ENCODE measurements at regions not wholly inside any gene's neighbourhood (a gene's known extent, or its start where the extent isn't known, plus 50 kb on each side); places are given as distances from the start of the nearest gene placed in this dataset.

- TF ChIP-seq PHF8 (IDR thresholded peaks at IDR 0.05; ENCODE audit: borderline replicate concordance, low read depth) (no peak), ELK1 (IDR thresholded peaks at IDR 0.05; ENCODE audit: low read depth, low read length) (no peak), ZFP36 (IDR thresholded peaks at IDR 0.05; ENCODE audit: borderline replicate concordance, partially characterized antibody) (no peak), CHD4 (IDR thresholded peaks at IDR 0.05; ENCODE audit: borderline replicate concordance) (no peak)
Measured at GRCh38 chr15:38091078-38091645, 156.7 kb downstream of the TMCO5A start (continued).

GRCh38 chr15:38093931-38094330 is 158.7 kb upstream of the SPRED1 start:
- H3K4me3 ChIP-seq, result no peak overlapping the region
- POLR2A ChIA-PET, result no interaction called here
- 0 out of 3 replicates have a peak, but pooled peaks cover 2% of the 10 kb centered on the region for H3K9me3 ChIP-seq
- no peaks in the 10 kb centered on the region for H3K4me1 ChIP-seq
- H3K4me2 ChIP-seq, result no peak overlapping the region
- ATAC-seq (no peak), FAIRE-seq (no peak), DNase-seq (ENCODE audit: low read depth in 1 of 2, low spot score in 1 of 2) (no peak)
- 82% methylated on average over 7 of the region's 7 CpGs for WGBS (ENCODE audit: missing lambda C conversion rate)
- TF ChIP-seq SMC3 (IDR thresholded peaks at IDR 0.05), result no peak
- no peak for TF ChIP-seq JUNB (IDR thresholded peaks at IDR 0.05)
- TF ChIP-seq NR3C1 (IDR thresholded peaks at IDR 0.05), result no peak
- TF ChIP-seq BCL3 (IDR thresholded peaks at IDR 0.05), result no peak
- no peak for TF ChIP-seq RAD21 (conservative IDR thresholded peaks at IDR 0.05 in 1 of 2, IDR thresholded peaks at IDR 0.05 in 1 of 2)
- no peak for TF ChIP-seq CBX8 (IDR thresholded peaks at IDR 0.05)
- no peak for TF ChIP-seq HOXB13 (CRISPR knock-in tag; IDR thresholded peaks at IDR 0.05; ENCODE audit: low read depth)
- no peak for TF ChIP-seq ZNF302 (CRISPR knock-in tag; IDR thresholded peaks at IDR 0.05)
- TF ChIP-seq HES2 (IDR thresholded peaks at IDR 0.05), result no peak
- CTCF ChIA-PET, result no interaction called here
- no peak overlapping the region for H3K27ac ChIP-seq

- POLR2A ChIA-PET, result no interaction called here
Measured at GRCh38 chr15:38102972-38103371, 149.7 kb upstream of the SPRED1 start.

More at GRCh38 chr15:38102972-38103371, 149.7 kb upstream of the SPRED1 start:
- Histone ChIP-seq H3K27ac (no peak overlapping the region), H3K9me3 (no peaks in the 10 kb centered on the region), H3K4me3 (no peak overlapping the region), H3K4me2 (no peak overlapping the region), H3K4me1 (no peaks in the 10 kb centered on the region)
- ATAC-seq (no peak), DNase-seq (ENCODE audit: low read depth in 1 of 2, low spot score in 1 of 2) (no peak), FAIRE-seq (no peak)
- 85% methylated on average over 1 of the region's 1 CpG for WGBS (ENCODE audit: missing lambda C conversion rate)
- CTCF ChIA-PET, result no interaction called here
- TF ChIP-seq SMC3 (IDR thresholded peaks at IDR 0.05) (no peak), JUNB (IDR thresholded peaks at IDR 0.05) (no peak), REST (IDR thresholded peaks at IDR 0.05) (no peak), ZNF302 (CRISPR knock-in tag; IDR thresholded peaks at IDR 0.05) (no peak), MAX (IDR thresholded peaks at IDR 0.05) (no peak), ATOH8 (CRISPR knock-in tag; IDR thresholded peaks at IDR 0.05; ENCODE audit: low read depth) (no peak), FOXS1 (CRISPR knock-in tag; IDR thresholded peaks at IDR 0.05) (no peak), NR3C1 (IDR thresholded peaks at IDR 0.05) (no peak), HES2 (IDR thresholded peaks at IDR 0.05) (no peak), RNF2 (IDR thresholded peaks at IDR 0.05; ENCODE audit: borderline replicate concordance, low read depth) (no peak), HOXA7 (CRISPR knock-in tag; IDR thresholded peaks at IDR 0.05) (no peak), RAD21 (conservative IDR thresholded peaks at IDR 0.05 in 1 of 2, IDR thresholded peaks at IDR 0.05 in 1 of 2) (no peak), HOXB13 (CRISPR knock-in tag; IDR thresholded peaks at IDR 0.05; ENCODE audit: low read depth) (no peak)
